ENCODE measurements at regions not wholly inside any gene's neighbourhood (a gene's known extent, or its start where the extent isn't known, plus 50 kb on each side); places are given as distances from the start of the nearest gene placed in this dataset.

GRCh38 chr3:127089486-127090145, 103.3 kb upstream of the PRR23E start:
- DNase-seq (ENCODE audit: low spot score) = no peak

GRCh38 chr3:127090218-127091160, 102.4 kb upstream of the PRR23E start:
- DNase-seq (ENCODE audit: low spot score) = no peak

DNA sequence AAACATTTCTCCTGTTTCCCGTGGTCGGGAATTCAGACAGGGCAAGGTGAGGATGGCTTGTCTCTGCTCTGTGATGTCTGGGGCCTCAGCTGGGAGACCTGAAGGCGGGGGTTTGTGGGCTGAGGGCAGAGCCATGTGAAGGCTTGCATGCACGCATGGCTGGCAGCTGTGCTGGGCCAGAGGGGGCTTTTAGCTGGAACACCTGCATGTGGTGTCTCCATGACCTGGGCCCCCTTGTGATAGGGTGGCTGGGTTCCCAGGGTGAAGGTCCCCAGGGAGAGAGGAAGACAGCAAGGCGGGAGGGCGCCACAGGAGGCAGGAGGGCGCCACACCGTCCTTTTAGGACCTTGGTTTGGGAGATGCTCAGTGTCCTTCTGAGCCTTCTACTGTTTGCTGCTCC, 101.6 kb upstream of the PRR23E start:
- DNase-seq (ENCODE audit: low spot score) = no peak

- no peak for DNase-seq (ENCODE audit: low spot score)
These were observed 100.6 kb upstream of the PRR23E start for GRCh38 chr3:127092368-127092767.

DNA sequence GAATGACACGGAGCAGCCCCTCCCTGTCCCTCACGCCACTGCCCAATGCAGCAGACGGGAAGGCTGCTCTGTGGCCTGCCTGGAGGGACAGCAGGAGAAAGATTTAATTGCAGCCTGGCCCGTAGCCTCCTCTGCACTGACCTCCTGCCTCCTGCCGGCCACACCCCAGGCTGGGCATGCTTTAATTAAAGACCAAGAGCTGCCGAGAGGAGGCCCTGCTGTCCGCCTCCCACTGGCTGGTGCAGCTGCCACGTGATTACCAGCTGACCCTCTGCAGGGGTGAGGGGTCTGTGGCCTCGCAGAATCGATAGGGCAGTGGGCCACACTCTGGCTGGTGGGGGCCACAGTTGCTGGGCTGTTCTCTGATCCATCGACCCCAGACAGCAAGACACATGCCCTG, 100.2 kb upstream of the PRR23E start:
- no peak for DNase-seq (ENCODE audit: low spot score)

DNA sequence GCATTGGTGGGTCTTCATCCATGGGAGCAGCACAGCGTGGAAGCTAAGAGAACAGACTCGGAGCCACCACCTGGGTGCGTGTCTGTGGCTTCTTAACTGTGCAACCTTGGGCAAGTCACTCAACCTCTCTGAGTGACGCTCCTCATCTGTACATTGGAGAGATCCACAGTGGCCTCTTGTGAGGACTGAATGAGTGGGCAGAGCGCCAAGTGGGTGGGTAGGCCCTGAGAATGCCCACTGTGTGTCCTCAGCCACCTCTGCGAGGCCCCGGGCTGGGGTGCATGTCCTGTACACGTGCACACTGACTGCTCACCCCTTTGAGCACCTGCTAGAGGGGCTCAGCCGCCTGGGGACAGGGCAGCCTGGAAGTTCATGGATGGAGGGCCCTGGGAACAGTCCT, 99.6 kb upstream of the PRR23E start:
- DNase-seq (ENCODE audit: low spot score) = no peak

GRCh38 chr3:127095774-127096173, 97.2 kb upstream of the PRR23E start:
- no peak for DNase-seq (ENCODE audit: low spot score)

DNA sequence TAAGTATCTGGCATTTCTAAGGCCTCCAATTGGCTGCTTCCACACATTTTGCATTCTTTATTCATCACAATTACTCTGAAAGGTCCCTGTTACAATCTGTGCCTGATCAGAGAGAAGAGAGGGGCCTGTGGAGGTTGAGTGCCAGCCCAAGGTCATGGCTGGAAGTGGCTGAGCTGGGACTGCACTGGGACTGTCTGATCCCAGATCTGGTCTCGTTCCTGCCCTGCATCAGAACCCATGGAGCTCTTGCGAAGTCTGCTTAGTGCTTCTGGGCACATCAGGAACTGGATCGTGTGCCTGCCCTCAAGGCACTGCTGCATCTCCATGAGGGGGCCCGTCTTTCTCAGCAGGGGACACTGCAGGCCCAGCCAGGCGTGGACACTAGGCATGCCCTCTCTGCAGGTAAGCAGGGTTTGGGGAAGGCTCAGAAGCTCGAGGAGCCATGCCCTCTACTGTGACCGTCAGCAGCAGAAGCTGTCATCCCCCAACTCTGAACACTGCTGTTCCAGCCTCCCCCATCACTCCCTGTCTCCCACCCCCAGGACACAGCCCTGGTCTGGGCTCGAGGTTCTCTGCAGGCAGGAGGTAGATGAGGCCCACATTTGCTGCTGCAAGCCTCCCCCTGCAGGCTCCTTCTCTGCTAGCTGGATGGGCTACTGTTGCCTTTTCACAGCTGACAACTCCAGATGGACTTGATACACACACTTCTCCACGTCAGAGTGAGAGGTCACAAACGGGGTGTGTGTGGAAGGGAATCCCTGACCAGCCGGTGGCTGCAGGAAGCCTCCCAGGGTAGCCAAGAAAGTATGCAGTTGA, 96.5 kb upstream of the PRR23E start:
- no peak for DNase-seq (ENCODE audit: low spot score)

GRCh38 chr3:127097072-127097405, 95.9 kb upstream of the PRR23E start:
- DNase-seq (ENCODE audit: low spot score) = no peak

DNA sequence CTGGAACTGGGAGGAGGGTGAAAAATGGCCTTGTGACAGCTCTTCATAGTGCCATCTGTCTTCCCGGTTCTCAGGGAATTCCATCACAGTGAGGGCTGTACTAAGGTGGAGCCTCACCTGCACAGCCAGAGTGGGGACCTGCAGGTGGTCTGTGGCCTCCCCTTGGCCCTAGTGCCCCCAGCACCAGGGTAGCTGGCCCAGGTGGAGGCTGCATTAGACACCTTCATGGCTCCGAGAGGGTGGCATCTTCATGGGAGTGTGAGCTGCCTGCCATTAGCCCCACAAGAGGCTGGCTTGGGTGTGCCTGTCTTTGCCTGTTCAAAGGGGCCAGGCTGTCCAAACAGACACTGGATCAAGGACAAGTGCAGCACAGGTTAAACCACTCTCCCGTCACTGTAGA, 95.5 kb upstream of the PRR23E start:
- no peak for DNase-seq (ENCODE audit: low spot score)

DNA sequence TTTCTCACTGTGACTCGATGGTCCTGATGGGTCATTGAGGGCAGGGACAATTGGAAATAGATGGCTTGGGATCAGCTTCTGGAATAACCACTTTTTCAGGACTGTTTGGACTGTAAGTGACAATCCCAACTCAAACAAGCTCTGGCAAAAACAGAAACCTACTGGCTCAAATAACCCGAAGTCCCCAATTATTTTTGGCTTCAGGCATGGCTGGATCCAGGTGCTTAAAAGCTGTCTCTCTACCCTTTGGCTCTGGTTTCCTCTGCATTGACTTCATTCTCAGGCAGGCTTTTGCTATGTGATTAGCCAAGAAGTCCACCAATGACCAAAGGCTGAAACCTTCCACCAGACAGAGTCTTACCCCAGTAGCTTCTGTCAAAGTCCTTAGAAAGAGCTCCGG, 92.9 kb upstream of the PRR23E start:
- no peak for DNase-seq (ENCODE audit: low spot score)

DNA sequence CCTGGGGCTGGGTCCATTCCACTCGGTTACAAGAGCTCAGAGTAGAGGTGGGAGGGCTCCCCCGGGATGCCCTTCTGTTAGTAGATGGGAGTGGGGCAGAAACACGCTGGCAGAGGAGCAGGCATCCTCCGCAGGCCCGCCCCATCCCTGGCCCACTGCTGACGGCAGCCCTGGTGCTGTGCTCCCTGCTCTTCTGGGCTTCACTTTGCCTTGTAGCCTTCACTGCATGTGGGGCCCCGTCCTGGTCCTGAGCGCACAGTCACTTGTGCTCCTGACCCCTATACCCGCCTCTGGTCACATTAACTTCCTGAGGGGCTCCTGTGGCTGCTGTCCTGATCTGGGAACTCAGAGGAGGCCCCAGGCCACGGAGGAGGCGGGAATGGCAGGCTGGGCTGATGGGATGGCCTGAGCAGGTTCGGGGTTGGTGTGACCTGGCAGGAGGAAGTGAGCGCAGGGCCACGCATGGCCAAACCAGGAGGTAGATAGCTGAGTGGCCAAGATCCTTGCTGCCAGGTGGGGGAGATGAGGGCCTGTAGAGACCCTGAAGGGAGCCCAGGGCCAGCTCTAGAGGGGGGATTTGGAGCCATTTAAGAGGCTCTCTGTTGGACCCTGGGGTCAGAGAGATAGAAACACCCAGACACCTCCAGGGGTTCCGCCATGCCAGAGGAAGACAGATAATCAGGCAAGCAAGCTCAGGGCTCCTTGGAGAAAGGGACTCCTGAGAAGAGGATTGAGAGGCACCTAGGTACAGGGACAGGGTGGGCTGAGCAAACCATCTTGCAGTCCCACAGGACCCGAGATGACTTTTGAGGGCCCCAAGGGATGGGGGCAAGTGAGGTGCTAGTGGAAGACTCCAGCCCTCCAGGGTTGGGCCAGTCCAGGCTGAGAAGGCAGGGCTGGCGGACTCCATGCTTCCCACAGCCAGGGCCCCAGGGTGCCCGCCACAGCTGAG, 92.2 kb upstream of the PRR23E start:
- no peak for DNase-seq (ENCODE audit: low spot score)

GRCh38 chr3:127101411-127102187, 91.3 kb upstream of the PRR23E start:
- DNase-seq (ENCODE audit: low spot score) = peak; percentile 29

GRCh38 chr3:127102188-127102520, 90.8 kb upstream of the PRR23E start:
- no peak for DNase-seq (ENCODE audit: low spot score)

GRCh38 chr3:127102587-127102986, 90.3 kb upstream of the PRR23E start:
- no peak for DNase-seq (ENCODE audit: low spot score)

GRCh38 chr3:127103080-127103479, 89.9 kb upstream of the PRR23E start:
- DNase-seq (ENCODE audit: low spot score) = no peak

- no peak for DNase-seq (ENCODE audit: low spot score)
These were observed 88.3 kb upstream of the PRR23E start for GRCh38 chr3:127104586-127104985.

GRCh38 chr3:127105587-127105986, 87.3 kb upstream of the PRR23E start:
- DNase-seq (ENCODE audit: low spot score) = no peak

- no peak for DNase-seq (ENCODE audit: low spot score)
These were observed 86.9 kb upstream of the PRR23E start for GRCh38 chr3:127106053-127106452.

- no peak for DNase-seq (ENCODE audit: low spot score)
These were observed 86.5 kb upstream of the PRR23E start for GRCh38 chr3:127106456-127106855.

GRCh38 chr3:127107002-127107401, 85.9 kb upstream of the PRR23E start:
- DNase-seq (ENCODE audit: low spot score) = no peak
